ENCODE measurements at regions not wholly inside any gene's neighbourhood (a gene's known extent, or its start where the extent isn't known, plus 50 kb on each side); places are given as distances from the start of the nearest gene placed in this dataset.
"Not testable (repeated sequence)": the region's sequence is repeated elsewhere in the genome, so short reads cannot be mapped to it uniquely, and the experiment has no call there.

- DNase-seq = no peak
Observed at GRCh38 chr18:39454866-39455265, 1889.3 kb upstream of the CELF4 start.

DNA sequence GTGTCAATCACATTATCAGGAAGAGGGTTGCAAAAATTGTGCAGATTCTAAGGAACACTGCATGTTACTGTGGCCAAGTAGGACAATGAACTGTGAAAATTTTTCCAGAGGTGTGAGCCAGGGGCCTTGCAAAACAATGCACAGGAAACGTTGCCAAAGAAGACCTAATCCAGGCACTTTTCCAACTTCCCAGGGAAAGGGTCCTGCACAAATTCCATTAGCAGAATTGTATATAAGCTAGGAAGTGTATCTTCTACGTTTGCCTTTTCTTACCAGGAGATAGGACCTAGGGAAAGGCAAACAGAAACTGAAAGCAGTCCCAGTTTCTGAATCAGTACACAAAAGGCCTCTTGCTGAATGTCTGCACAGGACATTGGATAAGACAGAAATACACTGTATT is 1888.3 kb upstream of the CELF4 start:
- peak; percentile 78 for DNase-seq

DNA sequence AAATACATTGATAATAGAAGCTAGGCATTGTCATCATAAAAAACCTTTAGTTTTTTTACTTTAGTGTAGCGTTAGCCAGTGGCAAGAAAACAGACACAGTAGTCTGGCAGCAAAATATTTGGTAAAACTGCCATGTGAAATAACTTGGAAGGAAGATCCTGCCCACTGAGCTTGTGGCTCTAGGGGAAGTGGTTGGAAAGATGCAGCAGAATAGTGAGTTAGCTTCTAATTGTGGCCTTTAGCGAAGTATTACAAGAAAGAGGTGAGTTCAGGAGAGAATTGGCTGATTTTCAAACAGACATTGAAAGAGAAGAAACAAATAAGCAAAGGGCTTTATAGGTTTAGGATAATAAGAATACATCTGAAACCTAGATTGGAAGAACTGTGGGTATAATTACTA is 1887.8 kb upstream of the CELF4 start:
- DNase-seq = no peak

DNA sequence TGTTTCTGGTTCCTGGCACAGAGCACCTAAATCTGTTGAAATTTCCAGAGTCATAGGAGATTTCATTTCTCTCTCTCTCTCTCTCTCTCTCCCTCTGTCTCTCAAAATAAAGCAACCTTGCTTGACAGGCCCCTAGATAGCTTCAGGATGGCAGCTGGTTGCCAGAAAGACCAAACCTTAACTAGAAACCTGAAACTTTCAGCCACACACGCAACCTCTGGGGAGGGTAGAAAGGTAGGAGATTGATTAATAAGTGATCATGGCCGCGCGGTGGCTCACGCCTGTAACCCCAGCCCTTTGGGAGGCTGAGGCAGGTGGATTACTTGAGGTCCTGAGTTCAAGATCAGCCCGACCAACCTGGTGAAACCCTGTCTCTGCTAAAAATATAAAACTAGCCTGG is 1885.4 kb upstream of the CELF4 start:
- DNase-seq = no peak

- DNase-seq = no peak
Observed at GRCh38 chr18:39449566-39449965, 1884.0 kb upstream of the CELF4 start.

DNA sequence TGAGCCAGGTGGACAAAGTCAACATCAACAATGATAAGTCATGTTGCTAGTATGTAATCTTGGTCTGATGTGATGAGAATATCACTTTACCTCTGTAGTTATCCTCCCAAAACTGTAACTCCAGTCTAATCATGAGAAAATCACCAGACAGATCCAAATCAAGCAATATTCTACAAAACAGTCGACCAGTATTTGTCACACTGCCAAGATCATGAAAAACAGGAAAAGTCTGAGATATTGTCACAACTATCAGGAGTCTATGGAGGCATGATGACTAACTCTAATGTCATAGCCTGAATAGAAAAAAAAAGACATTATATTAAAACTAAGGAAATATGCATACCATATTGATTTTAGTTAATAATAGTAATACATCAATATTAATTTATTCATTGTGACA is 1883.3 kb upstream of the CELF4 start:
- DNase-seq = no peak

GRCh38 chr18:39444957-39445356 is 1879.4 kb upstream of the CELF4 start:
- not testable (repeated sequence) for DNase-seq

DNA sequence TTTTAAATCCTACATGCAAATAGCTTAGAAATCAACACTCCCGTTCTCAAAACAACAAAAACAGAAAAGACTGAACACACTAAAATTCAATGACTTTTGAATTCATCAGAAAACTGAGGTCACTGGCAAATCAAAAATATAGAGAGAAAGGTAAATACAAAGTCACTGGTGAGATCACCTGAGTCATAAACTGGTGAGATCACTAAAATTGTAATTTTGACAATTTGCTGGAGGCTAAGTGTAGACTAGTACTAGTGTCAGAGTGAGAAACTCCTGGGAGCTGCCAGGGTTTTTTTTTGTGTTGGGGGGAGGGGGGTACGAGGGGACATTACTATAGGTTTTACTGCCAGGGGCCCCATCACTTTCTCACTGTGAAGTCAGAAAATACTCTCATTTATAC is 1876.0 kb upstream of the CELF4 start:
- DNase-seq = no peak

DNA sequence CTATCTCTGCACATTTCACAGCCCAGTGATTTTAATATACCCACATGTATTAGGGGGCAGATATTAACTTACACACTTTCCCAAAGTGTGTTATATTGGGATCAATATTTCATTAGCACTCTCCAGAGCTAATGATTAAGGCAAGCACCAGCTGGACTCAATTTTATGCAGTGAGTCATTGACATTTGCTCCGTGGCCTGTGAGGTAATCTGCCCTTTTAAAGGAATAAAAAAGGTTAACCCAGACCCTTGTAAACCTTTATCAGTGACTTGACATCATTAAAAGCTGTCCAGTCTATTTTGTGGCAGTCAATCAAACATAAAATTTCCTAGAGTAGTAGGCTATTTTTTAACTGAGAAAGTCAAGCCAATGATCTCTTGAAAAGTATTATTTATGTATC is 1870.4 kb upstream of the CELF4 start:
- DNase-seq = no peak

GRCh38 chr18:39435209-39435608 is 1869.6 kb upstream of the CELF4 start:
- no peak for DNase-seq

DNA sequence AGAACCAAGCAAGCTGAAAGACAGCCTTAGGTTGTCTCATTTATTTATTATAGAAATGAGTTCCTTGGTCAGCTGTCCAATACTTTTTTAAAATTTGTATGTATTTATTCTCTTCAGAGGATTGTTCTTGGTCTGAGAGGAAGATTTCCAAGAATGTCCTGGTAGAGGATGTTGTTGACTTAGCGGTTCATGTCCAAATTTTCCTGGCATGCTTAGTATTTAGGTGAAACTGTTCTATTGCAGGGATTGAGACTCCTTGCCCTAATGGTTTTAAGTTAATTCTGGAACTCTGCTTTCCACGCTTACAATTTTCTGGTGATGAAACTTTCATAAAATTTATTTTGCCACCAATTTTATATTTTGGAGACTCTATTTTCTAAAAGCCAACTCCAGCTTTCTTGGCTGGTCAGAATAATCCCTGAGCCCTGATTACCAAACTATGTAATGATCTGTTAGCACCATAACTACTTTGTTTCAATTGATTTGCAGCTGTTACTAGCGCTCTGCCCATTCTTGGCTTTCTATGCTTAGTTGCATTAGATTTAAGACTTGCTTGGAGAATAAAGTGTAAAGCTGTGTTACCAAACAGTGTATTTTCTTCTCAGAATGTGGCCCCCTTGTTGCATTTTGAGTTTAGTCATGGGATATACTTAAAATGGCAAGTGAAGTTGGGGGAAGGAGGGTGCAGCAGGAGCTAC is 1868.8 kb upstream of the CELF4 start:
- no peak for DNase-seq

GRCh38 chr18:39425172-39425850 is 1859.7 kb upstream of the CELF4 start:
- DNase-seq = no peak

DNA sequence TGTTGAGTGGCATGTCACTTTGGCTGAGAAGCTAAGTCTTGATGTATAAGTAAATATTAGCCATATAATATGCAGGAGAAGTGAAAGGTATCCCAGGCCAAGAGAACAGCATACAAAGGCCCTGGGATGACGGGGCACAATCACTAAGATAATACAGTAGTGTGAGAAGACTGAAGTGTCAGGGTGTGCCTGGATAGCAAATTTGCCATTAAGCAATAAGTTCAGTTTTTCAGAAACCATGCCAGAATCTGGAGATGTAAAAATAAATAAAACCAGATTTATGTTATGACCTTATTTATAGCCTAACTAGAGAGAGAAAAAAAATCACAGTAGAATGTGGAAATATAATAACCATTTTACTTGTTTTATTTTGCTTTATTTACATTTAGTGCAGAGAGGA is 1858.7 kb upstream of the CELF4 start:
- no peak for DNase-seq

GRCh38 chr18:39421276-39421675 is 1855.7 kb upstream of the CELF4 start:
- no peak for DNase-seq

DNA sequence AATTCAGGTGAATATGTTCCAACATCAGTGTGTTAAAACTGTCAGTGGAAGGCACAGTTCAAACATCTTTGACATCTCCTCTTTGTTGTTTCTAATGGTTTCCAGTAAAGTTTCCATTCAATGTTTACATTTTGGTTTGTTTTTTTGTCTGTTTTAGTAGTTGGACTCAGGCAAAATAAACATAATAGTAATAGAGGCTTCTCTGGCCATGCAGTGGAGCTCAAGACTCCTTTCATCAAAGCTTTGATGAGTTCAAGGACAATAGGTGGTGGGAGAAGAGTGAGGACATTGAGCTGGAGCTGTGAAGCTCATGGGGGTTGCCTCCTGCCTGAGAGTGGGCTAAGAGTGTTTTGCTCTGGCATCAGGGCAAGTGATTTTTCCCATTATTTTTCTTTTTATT is 1853.7 kb upstream of the CELF4 start:
- no peak for DNase-seq

GRCh38 chr18:39415471-39415870 is 1849.9 kb upstream of the CELF4 start:
- no peak for DNase-seq

GRCh38 chr18:39414009-39414700 is 1848.6 kb upstream of the CELF4 start:
- DNase-seq = no peak

DNA sequence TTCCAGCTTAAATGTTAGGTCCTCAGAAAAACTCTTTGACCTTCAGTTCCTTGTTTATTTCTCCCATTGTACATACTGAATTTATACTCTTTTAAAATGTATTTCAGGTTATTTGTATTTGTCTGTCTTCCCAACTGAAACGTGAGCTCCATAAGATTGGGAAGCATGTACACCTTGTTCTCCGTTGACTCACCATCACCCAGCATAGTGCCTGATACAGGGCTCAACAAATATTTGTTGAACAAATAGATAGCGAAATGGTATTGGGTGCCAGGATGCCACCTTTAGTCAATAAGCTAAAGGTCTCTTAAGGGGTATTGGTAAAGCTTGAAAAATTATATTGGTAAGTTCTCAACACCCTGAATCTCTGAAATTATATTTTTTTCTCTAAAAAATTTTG is 1841.3 kb upstream of the CELF4 start:
- DNase-seq = no peak

DNA sequence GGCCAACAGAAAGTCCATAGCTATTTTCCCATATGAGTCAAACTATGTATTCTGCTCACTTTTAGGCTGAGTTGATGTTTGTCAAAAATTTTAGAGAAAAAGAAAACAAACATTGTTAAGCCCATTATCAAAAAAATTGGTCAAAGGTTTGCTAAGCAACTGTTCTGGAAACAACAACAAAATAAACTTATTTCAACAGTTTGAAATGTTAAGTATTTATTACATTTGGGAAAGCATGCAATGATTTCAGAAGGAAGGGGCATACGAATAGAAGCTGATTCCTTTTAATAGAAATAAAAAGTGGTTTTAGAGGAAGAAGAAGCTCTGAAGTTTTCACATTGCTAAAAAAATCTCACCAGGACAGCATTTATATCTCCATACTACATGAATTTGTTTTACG is 1837.5 kb upstream of the CELF4 start:
- no peak for DNase-seq

- DNase-seq = no peak
Observed at GRCh38 chr18:39399662-39400061, 1834.1 kb upstream of the CELF4 start.

GRCh38 chr18:39396168-39396567 is 1830.6 kb upstream of the CELF4 start:
- no peak for DNase-seq

GRCh38 chr18:39389800-39390379 is 1824.3 kb upstream of the CELF4 start:
- DNase-seq = no peak

GRCh38 chr18:39380866-39381265 is 1815.3 kb upstream of the CELF4 start:
- DNase-seq = no peak

DNA sequence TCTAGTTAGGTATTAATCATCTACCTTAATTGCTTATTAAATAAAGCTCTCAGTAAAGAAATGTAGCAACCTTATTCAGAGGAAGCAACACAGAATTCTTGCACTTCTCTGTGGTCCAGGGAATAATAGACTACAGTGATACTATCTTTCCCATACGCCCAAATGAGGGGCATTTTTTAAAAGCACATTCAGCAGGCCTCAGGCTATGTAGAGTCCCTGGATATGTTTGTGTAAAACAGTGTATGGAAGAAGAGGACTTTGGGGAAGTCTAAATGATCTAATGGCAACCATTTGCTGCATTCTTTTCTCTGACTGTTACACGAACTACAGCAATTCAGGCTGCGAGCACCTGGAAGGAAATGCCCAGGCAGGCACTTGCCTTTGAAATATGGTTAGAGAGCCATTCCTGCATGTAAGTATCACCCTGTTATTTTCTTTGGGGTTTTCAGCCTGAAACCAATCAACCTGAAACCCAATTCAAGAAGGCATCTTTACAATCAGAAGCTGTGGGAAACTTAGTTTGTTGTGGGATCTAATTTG is 1814.7 kb upstream of the CELF4 start:
- DNase-seq = no peak
